Parathyroid adenoma (tissue), 2 donors: ENCODE measurements at regions not wholly inside any gene's neighbourhood (a gene's known extent, or its start where the extent isn't known, plus 50 kb on each side); places are given as distances from the start of the nearest gene placed in this dataset.

ENCODE experiments used
- H2AFZ ChIP-seq: fragments of 300-600 bp; sonication (generic); one replicate; pipeline ENCODE4 v1.7.0; 2017; ENCODE audit warnings: antibody characterized with exemption, mild to moderate bottlenecking
- H3K27ac ChIP-seq: fragments of 300-600 bp; sonication (generic); one replicate; pipeline ENCODE4 v1.7.0; 2017
- H3K27me3 ChIP-seq: fragments of 300-600 bp; sonication (generic); one replicate; pipeline ENCODE4 v1.7.0; 2017; ENCODE audit warnings: low read length; ENCODE audit not compliant: control insufficient read depth, insufficient read depth
- H3K36me3 ChIP-seq: fragments of 300-600 bp; sonication (generic); one replicate; pipeline ENCODE4 v1.7.0; 2017; ENCODE audit warnings: low read length; ENCODE audit not compliant: control insufficient read depth, insufficient read depth
- H3K4me1 ChIP-seq: fragments of 300-600 bp; sonication (generic); one replicate; pipeline ENCODE4 v1.7.0; 2017; ENCODE audit warnings: control low read depth
- H3K4me2 ChIP-seq: fragments of 300-600 bp; sonication (generic); one replicate; pipeline ENCODE4 v1.7.0; 2017; ENCODE audit warnings: low read length
- H3K4me3 ChIP-seq: fragments of 300-600 bp; sonication (generic); one replicate; pipeline ENCODE4 v1.7.0; 2017; ENCODE audit warnings: low read depth, low read length
- H3K79me2 ChIP-seq: fragments of 300-600 bp; sonication (generic); one replicate; pipeline ENCODE4 v1.7.0; 2017; ENCODE audit warnings: control low read depth
- H3K9ac ChIP-seq: fragments of 300-600 bp; sonication (generic); one replicate; pipeline ENCODE4 v1.7.0; 2017; ENCODE audit warnings: mild to moderate bottlenecking
- H3K9me3 ChIP-seq: fragments of 300-600 bp; sonication (generic); one replicate; pipeline ENCODE4 v1.7.0; 2017; ENCODE audit warnings: low read length; ENCODE audit not compliant: control insufficient read depth
- CTCF ChIP-seq: fragments of 300-600 bp; sonication (generic); IDR thresholded peaks from one replicate; pipeline ENCODE4 v1.7.0; 2017; ENCODE audit warnings: antibody characterized with exemption, mild to moderate bottlenecking
- donor health status: primary hyperparathyroidism.

- TF ChIP-seq CTCF = no peak
- H3K27ac ChIP-seq = no peak overlapping the region
- H3K27me3 ChIP-seq = no peaks in the 10 kb centered on the region
- H3K4me2 ChIP-seq = no peak overlapping the region
- no peaks in the 10 kb centered on the region for H3K9me3 ChIP-seq
- H3K4me3 ChIP-seq = no peak overlapping the region
- H3K4me1 ChIP-seq = peaks cover 10% of the 10 kb centered on the region
- H3K36me3 ChIP-seq = no peaks in the 10 kb centered on the region
- H3K79me2 ChIP-seq = peaks cover 2% of the 10 kb centered on the region
- H3K9ac ChIP-seq = no peak overlapping the region
- H2AFZ ChIP-seq = no peak overlapping the region
Measured at GRCh38 chr16:85385463-85386331, 227.4 kb upstream of the GSE1 start.

GRCh38 chr16:85386467-85387170 lies 226.5 kb upstream of the GSE1 start:
- Histone ChIP-seq H3K27ac (no peak overlapping the region), H3K4me1 (peaks cover 8% of the 10 kb centered on the region), H3K4me3 (no peak overlapping the region), H3K36me3 (no peaks in the 10 kb centered on the region), H3K79me2 (no peaks in the 10 kb centered on the region), H2AFZ (no peak overlapping the region), H3K9me3 (no peaks in the 10 kb centered on the region), H3K27me3 (no peaks in the 10 kb centered on the region), H3K4me2 (no peak overlapping the region), H3K9ac (no peak overlapping the region)
- TF ChIP-seq CTCF = no peak

- H3K4me1 ChIP-seq = peaks cover 3% of the 10 kb centered on the region
- TF ChIP-seq CTCF = no peak
Measured at GRCh38 chr16:85387171-85387507, 226.0 kb upstream of the GSE1 start.

GRCh38 chr16:85387731-85388295 lies 225.3 kb upstream of the GSE1 start:
- no peak overlapping the region for H3K4me2 ChIP-seq
- no peaks in the 10 kb centered on the region for H3K36me3 ChIP-seq
- no peak overlapping the region for H3K27ac ChIP-seq
- no peaks in the 10 kb centered on the region for H3K9me3 ChIP-seq
- H3K79me2 ChIP-seq = no peaks in the 10 kb centered on the region
- H3K27me3 ChIP-seq = no peaks in the 10 kb centered on the region
- H2AFZ ChIP-seq = no peak overlapping the region
- TF ChIP-seq CTCF = no peak
- no peak overlapping the region for H3K9ac ChIP-seq
- H3K4me1 ChIP-seq = no peaks in the 10 kb centered on the region
- H3K4me3 ChIP-seq = no peak overlapping the region

More at GRCh38 chr16:85387171-85387507, 226.0 kb upstream of the GSE1 start:
- H2AFZ ChIP-seq = no peak overlapping the region
- no peaks in the 10 kb centered on the region for H3K27me3 ChIP-seq
- no peak overlapping the region for H3K9ac ChIP-seq
- H3K36me3 ChIP-seq = no peaks in the 10 kb centered on the region
- no peak overlapping the region for H3K4me3 ChIP-seq
- no peaks in the 10 kb centered on the region for H3K79me2 ChIP-seq
- H3K4me2 ChIP-seq = no peak overlapping the region
- H3K27ac ChIP-seq = no peak overlapping the region
- H3K9me3 ChIP-seq = no peaks in the 10 kb centered on the region
